ENCODE measurements at regions not wholly inside any gene's neighbourhood (a gene's known extent, or its start where the extent isn't known, plus 50 kb on each side); places are given as distances from the start of the nearest gene placed in this dataset.

GRCh38 chr2:136236019-136236418 is 118.1 kb upstream of the CXCR4 start:
- DNase-seq = no peak

GRCh38 chr2:136235546-136235945 is 117.6 kb upstream of the CXCR4 start:
- DNase-seq = no peak

- DNase-seq = no peak
These were observed 116.3 kb upstream of the CXCR4 start for GRCh38 chr2:136234261-136234660.

- no peak for DNase-seq
These were observed 115.3 kb upstream of the CXCR4 start for GRCh38 chr2:136233298-136233697.

GRCh38 chr2:136232456-136233172 is 114.7 kb upstream of the CXCR4 start:
- DNase-seq = no peak

- no peak for DNase-seq
These were observed 112.5 kb upstream of the CXCR4 start for GRCh38 chr2:136230464-136230863.

- DNase-seq = no peak
These were observed 109.0 kb upstream of the CXCR4 start for GRCh38 chr2:136226903-136227302.

GRCh38 chr2:136225950-136226835 is 108.2 kb upstream of the CXCR4 start:
- DNase-seq = peak; percentile 66

- DNase-seq = no peak
These were observed 105.3 kb upstream of the CXCR4 start for GRCh38 chr2:136223274-136223673.

GRCh38 chr2:136222862-136223261 is 104.9 kb upstream of the CXCR4 start:
- DNase-seq = no peak

GRCh38 chr2:136221026-136221425 is 103.1 kb upstream of the CXCR4 start:
- DNase-seq = no peak

- no peak for DNase-seq
These were observed 102.0 kb upstream of the CXCR4 start for GRCh38 chr2:136219963-136220362.

- DNase-seq = no peak
These were observed 101.4 kb upstream of the CXCR4 start for GRCh38 chr2:136219341-136219740.

- DNase-seq = no peak
These were observed 100.0 kb upstream of the CXCR4 start for GRCh38 chr2:136217996-136218395.

- no peak for DNase-seq
These were observed 98.0 kb upstream of the CXCR4 start for GRCh38 chr2:136215908-136216472.

- DNase-seq = no peak
These were observed 97.5 kb upstream of the CXCR4 start for GRCh38 chr2:136215449-136215848.

- peak; percentile 15 for DNase-seq
These were observed 96.6 kb upstream of the CXCR4 start for GRCh38 chr2:136214307-136215200.

- DNase-seq = no peak
These were observed 95.9 kb upstream of the CXCR4 start for GRCh38 chr2:136213836-136214235.

GRCh38 chr2:136212426-136213378 is 94.8 kb upstream of the CXCR4 start:
- DNase-seq = peak; percentile 81

- DNase-seq = no peak
These were observed 93.8 kb upstream of the CXCR4 start for GRCh38 chr2:136211701-136212100.

- no peak for DNase-seq
These were observed 92.9 kb upstream of the CXCR4 start for GRCh38 chr2:136210822-136211221.

GRCh38 chr2:136210455-136210805 is 92.5 kb upstream of the CXCR4 start:
- DNase-seq = no peak
